H9 (cell line): ENCODE measurements at regions not wholly inside any gene's neighbourhood (a gene's known extent, or its start where the extent isn't known, plus 50 kb on each side); places are given as distances from the start of the nearest gene placed in this dataset.

Experiments
- DNase-seq: peaks from one replicate; pipeline ENCODE4 v3.0.0-alpha.2; 2017
- H2AFZ ChIP-seq: one replicate; pipeline ENCODE4 v1.6.1; 2013; ENCODE audit warnings: mild to moderate bottlenecking, low read length, control low read depth, moderate library complexity
- H2AK5ac ChIP-seq: 2 replicates; pipeline ENCODE4 v1.6.1; 2013; ENCODE audit warnings: low read length, control low read depth, mixed read lengths; ENCODE audit not compliant: insufficient read length
- H2BK120ac ChIP-seq: one replicate; pipeline ENCODE4 v1.6.1; 2013; ENCODE audit warnings: low read depth, mild to moderate bottlenecking, low read length, control low read depth, inconsistent platforms; ENCODE audit not compliant: poor library complexity, severe bottlenecking
- H2BK12ac ChIP-seq: 2 replicates; pipeline ENCODE4 v1.6.1; 2013; ENCODE audit warnings: low read length, control low read depth, mixed read lengths, low read depth; ENCODE audit not compliant: insufficient read length
- H2BK15ac ChIP-seq: 2 replicates; pipeline ENCODE4 v1.6.1; 2013; ENCODE audit warnings: low read depth, low read length, control low read depth
- H2BK20ac ChIP-seq: one replicate; pipeline ENCODE4 v1.6.1; 2013; ENCODE audit warnings: low read depth, mild to moderate bottlenecking, low read length, control low read depth, inconsistent platforms; ENCODE audit not compliant: poor library complexity, severe bottlenecking
- H2BK5ac ChIP-seq: 2 replicates; pipeline ENCODE4 v1.6.1; 2013; ENCODE audit warnings: low read length, control low read depth, mixed read lengths; ENCODE audit not compliant: insufficient read length
- H3K14ac ChIP-seq: 2 replicates; pipeline ENCODE4 v1.6.1; 2013; ENCODE audit warnings: low read length, control low read depth; ENCODE audit not compliant: insufficient read depth
- H3K18ac ChIP-seq: 2 replicates; pipeline ENCODE4 v1.6.1; 2013; ENCODE audit warnings: low read depth, mild to moderate bottlenecking, mixed read lengths, low read length, control low read depth; ENCODE audit not compliant: insufficient read length
- H3K23ac ChIP-seq: 2 replicates; pipeline ENCODE4 v1.6.1; 2013; ENCODE audit warnings: low read length, control low read depth, mixed read lengths, low read depth; ENCODE audit not compliant: insufficient read length
- H3K23me2 ChIP-seq: 2 replicates; pipeline ENCODE4 v1.6.1; 2013; ENCODE audit warnings: low read depth, mild to moderate bottlenecking, mixed read lengths, low read length, control low read depth; ENCODE audit not compliant: insufficient read length, poor library complexity, severe bottlenecking
- H3K27ac ChIP-seq: 2 replicates; pipeline ENCODE4 v1.5.1; 2013; ENCODE audit warnings: low read length, control low read depth, mixed read lengths, low read depth; ENCODE audit not compliant: insufficient read length
- H3K27me3 ChIP-seq: 2 replicates; pipeline ENCODE4 v1.6.1; 2013; ENCODE audit warnings: low read length, control low read depth, inconsistent platforms; ENCODE audit not compliant: insufficient read depth
- H3K4ac ChIP-seq: 2 replicates; pipeline ENCODE4 v1.6.1; 2013; ENCODE audit warnings: low read depth, mild to moderate bottlenecking, control low read depth, inconsistent platforms, low read length, moderate library complexity
- H3K4me1 ChIP-seq: 2 replicates; pipeline ENCODE4 v1.6.1; 2013; ENCODE audit warnings: low read length, control low read depth, inconsistent platforms; ENCODE audit not compliant: insufficient read depth
- H3K4me2 ChIP-seq: 2 replicates; pipeline ENCODE4 v1.6.1; 2013; ENCODE audit warnings: low read length, control low read depth, mixed read lengths; ENCODE audit not compliant: insufficient read length, insufficient read depth
- H3K56ac ChIP-seq: 2 replicates; pipeline ENCODE4 v1.6.1; 2013; ENCODE audit warnings: low read depth, mild to moderate bottlenecking, mixed read lengths, low read length, control low read depth; ENCODE audit not compliant: insufficient read length
- H3K79me1 ChIP-seq: 2 replicates; pipeline ENCODE4 v1.6.1; 2013; ENCODE audit warnings: low read depth, mild to moderate bottlenecking, moderate library complexity, low read length, control low read depth, inconsistent platforms; ENCODE audit not compliant: insufficient read depth, poor library complexity, severe bottlenecking
- H3K79me2 ChIP-seq: 2 replicates; pipeline ENCODE4 v1.6.1; 2013; ENCODE audit warnings: low read length, control low read depth, inconsistent platforms; ENCODE audit not compliant: insufficient read depth
- H3K9ac ChIP-seq: 2 replicates; pipeline ENCODE4 v1.6.1; 2013; ENCODE audit warnings: low read length, control low read depth, mixed read lengths; ENCODE audit not compliant: insufficient read length; ENCODE audit errors: extremely low read depth
- H3K9me3 ChIP-seq: one replicate; pipeline ENCODE4 v1.6.1; 2013; ENCODE audit warnings: low read depth, low read length, inconsistent platforms; ENCODE audit not compliant: control insufficient read depth
- H3T11ph ChIP-seq: one replicate; pipeline ENCODE4 v1.6.1; 2013; ENCODE audit warnings: mild to moderate bottlenecking, low read length, control low read depth, inconsistent platforms
- H4K20me1 ChIP-seq: one replicate; pipeline ENCODE4 v1.6.1; 2013; ENCODE audit not compliant: control insufficient read depth, insufficient read length, insufficient read depth
- H4K5ac ChIP-seq: 2 replicates; pipeline ENCODE4 v1.6.1; 2013; ENCODE audit warnings: low read depth, mild to moderate bottlenecking, mixed read lengths, low read length, control low read depth; ENCODE audit not compliant: insufficient read length
- H4K8ac ChIP-seq: replicated peaks from 2 replicates; pipeline ENCODE4 v1.6.1; 2013; ENCODE audit warnings: low read length, control low read depth, mixed read lengths, low read depth; ENCODE audit not compliant: insufficient read length
- H4K91ac ChIP-seq: 2 replicates; pipeline ENCODE4 v1.6.1; 2013; ENCODE audit warnings: low read depth, mild to moderate bottlenecking, moderate library complexity, mixed read lengths, low read length, control low read depth; ENCODE audit not compliant: insufficient read length
- H3K27ac Mint-ChIP-seq, 3 experiments: 2 replicates in 2 of 3; 3 replicates in 1 of 3; pipeline ENCODE4 v1.8.0; 2020 to 2021; ENCODE audit warnings: mixed read lengths in 3 of 3, mild to moderate bottlenecking in 1 of 3, moderate library complexity in 1 of 3
- H3K27me3 Mint-ChIP-seq: 2 replicates; pipeline ENCODE4 v1.8.0; 2021; ENCODE audit warnings: low read depth, mild to moderate bottlenecking, moderate library complexity, mixed read lengths
- H3K36me3 Mint-ChIP-seq, 3 experiments: 2 replicates in 2 of 3; 3 replicates in 1 of 3; pipeline ENCODE4 v1.8.0; 2020 to 2021; ENCODE audit warnings: low read depth in 3 of 3, mixed read lengths in 3 of 3; ENCODE audit not compliant: insufficient read depth in 1 of 3
- H3K4me1 Mint-ChIP-seq, 2 experiments: 2 replicates each; pipeline ENCODE4 v1.8.0; 2020; ENCODE audit warnings: mixed read lengths in 2 of 2
- H3K4me3 Mint-ChIP-seq, 2 experiments: 2 replicates in 1 of 2; 3 replicates in 1 of 2; pipeline ENCODE4 v1.8.0; 2020 to 2021; ENCODE audit warnings: mild to moderate bottlenecking in 2 of 2, mixed read lengths in 2 of 2, moderate library complexity in 1 of 2
- H3K9me3 Mint-ChIP-seq, 2 experiments: 2 replicates in 1 of 2; 3 replicates in 1 of 2; pipeline ENCODE4 v1.8.0; 2020; ENCODE audit warnings: mild to moderate bottlenecking in 2 of 2, mixed read lengths in 2 of 2, moderate library complexity in 1 of 2
- WGBS: extraction: QIAGEN DNeasy Blood & Tissue Kit; methylation state at CpG from one replicate; pipeline ENCODE4 v1.1.7; 2013; ENCODE audit warnings: missing lambda C conversion rate, low lambda C conversion rate, mixed read lengths; ENCODE audit not compliant: insufficient read length; ENCODE audit errors: extremely low coverage; 5-methylcytosine and 5-hydroxymethylcytosine counted together
- TF ChIP-seq, protein P1 (sequence below): fragments of 200-600 bp; sonication (generic); conservative IDR thresholded peaks from 3 replicates; pipeline ENCODE4 v1.8.0; 2021; ENCODE audit warnings: antibody characterized with exemption, mild to moderate bottlenecking

DNA sequence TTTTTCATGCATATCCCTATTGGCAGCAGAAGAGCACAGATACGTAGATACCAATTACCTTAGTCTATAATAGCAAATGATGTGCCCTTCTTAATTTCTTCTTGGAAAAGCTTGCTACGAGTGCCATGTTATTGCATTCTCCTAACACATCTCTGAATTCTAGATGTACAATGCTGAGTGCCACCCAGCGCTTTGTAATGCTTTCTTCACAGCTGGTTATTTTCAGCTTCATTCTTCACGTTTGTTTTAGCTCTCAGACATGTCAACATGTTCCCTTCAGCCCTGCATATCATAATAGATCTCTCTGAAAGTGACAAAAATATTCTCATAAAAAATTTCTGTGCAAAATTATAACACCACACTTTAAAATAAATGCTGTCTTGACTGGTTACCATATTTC is 981.2 kb downstream of the TTLL7 start:
- Mint-ChIP-seq H3K9me3 (peaks cover 6 to 8% of the 10 kb centered on the region in 2 experiments; a peak in 4 of 5 replicates), H3K27me3 (no peaks in the 10 kb centered on the region), H3K4me3 (no peak overlapping the region), H3K4me1 (no peaks in the 10 kb centered on the region), H3K36me3 (peaks cover 0 to 15% (median 14%) of the 10 kb centered on the region in 3 experiments; a peak in 5 of 7 replicates), H3K27ac (no peak overlapping the region)
- WGBS, result no CpG with 5 or more reads among the region's 4 CpGs
- H3K9ac ChIP-seq, result no peak overlapping the region
- H2AFZ ChIP-seq, result no peak overlapping the region
- no peaks in the 10 kb centered on the region for H3K4me1 ChIP-seq
- H3K4ac ChIP-seq, result no peak overlapping the region
- H3K9me3 ChIP-seq, result peaks cover 13% of the 10 kb centered on the region
- no peak overlapping the region for H3T11ph ChIP-seq
- no peak overlapping the region for H3K56ac ChIP-seq
- H4K91ac ChIP-seq, result no peak overlapping the region
- no peak overlapping the region for H3K4me2 ChIP-seq
- TF ChIP-seq, protein P1, sequence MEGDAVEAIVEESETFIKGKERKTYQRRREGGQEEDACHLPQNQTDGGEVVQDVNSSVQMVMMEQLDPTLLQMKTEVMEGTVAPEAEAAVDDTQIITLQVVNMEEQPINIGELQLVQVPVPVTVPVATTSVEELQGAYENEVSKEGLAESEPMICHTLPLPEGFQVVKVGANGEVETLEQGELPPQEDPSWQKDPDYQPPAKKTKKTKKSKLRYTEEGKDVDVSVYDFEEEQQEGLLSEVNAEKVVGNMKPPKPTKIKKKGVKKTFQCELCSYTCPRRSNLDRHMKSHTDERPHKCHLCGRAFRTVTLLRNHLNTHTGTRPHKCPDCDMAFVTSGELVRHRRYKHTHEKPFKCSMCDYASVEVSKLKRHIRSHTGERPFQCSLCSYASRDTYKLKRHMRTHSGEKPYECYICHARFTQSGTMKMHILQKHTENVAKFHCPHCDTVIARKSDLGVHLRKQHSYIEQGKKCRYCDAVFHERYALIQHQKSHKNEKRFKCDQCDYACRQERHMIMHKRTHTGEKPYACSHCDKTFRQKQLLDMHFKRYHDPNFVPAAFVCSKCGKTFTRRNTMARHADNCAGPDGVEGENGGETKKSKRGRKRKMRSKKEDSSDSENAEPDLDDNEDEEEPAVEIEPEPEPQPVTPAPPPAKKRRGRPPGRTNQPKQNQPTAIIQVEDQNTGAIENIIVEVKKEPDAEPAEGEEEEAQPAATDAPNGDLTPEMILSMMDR, result no peak
- no peaks in the 10 kb centered on the region for H3K23me2 ChIP-seq
- no peak overlapping the region for H4K5ac ChIP-seq
- no peak overlapping the region for H2AK5ac ChIP-seq
- H3K18ac ChIP-seq, result no peak overlapping the region
- H2BK120ac ChIP-seq, result no peak overlapping the region
- H3K79me1 ChIP-seq, result no peaks in the 10 kb centered on the region
- no peak overlapping the region for H2BK12ac ChIP-seq
- no peak overlapping the region for H3K27ac ChIP-seq
- no peak overlapping the region for H4K8ac ChIP-seq
- no peak overlapping the region for H2BK20ac ChIP-seq
- no peaks in the 10 kb centered on the region for H3K79me2 ChIP-seq
- no peak for DNase-seq
- no peaks in the 10 kb centered on the region for H3K27me3 ChIP-seq
- no peak overlapping the region for H3K14ac ChIP-seq
- no peak overlapping the region for H2BK15ac ChIP-seq
- H4K20me1 ChIP-seq, result no peaks in the 10 kb centered on the region
- no peak overlapping the region for H3K23ac ChIP-seq
- H2BK5ac ChIP-seq, result no peak overlapping the region
